ENCODE measurements at regions not wholly inside any gene's neighbourhood (a gene's known extent, or its start where the extent isn't known, plus 50 kb on each side); places are given as distances from the start of the nearest gene placed in this dataset.

DNA sequence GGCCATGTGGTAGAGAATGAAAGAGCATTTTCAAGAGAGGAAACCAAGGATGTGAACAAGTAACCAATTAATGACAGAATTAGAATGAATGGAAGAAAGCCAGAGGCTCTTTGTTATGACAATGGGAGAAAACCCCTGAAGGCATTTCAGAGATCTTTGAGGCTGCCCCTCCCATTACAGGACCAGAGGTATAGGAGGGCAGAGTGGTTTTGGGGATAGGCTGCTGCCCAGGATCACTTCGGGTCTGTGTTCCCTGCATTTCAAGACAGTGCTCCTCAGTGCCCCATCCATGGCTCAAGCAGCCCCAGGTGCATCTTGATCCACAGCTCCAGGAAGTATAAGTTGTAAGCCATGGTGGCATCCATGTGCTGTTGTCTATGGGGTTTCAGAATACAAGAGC, 124.0 kb upstream of the HPF1 start:
- no peaks in the 10 kb centered on the region for H3K79me1 ChIP-seq (ENCODE audit: low read depth in 1 of 2, low read length in 2 of 2)
- in situ Hi-C loops (cut with MboI; ENCODE audit: low sequenced_read_pairs) (no loop called here), intact Hi-C loops (cut with micrococcal nuclease) (no loop called here), dilution Hi-C loops (cut with HindIII; ENCODE audit: low sequenced_read_pairs, unreplicated experiment) (no loop called here)
- no peak overlapping the region for H3K4ac ChIP-seq (ENCODE audit: low read depth, low read length)
- H4K8ac ChIP-seq (ENCODE audit: low read depth in 2 of 2, low read length in 2 of 2): no peak overlapping the region
- H3K4me3 ChIP-seq (ENCODE audit: insufficient read depth, low read depth, low read length): no peak overlapping the region
- no peak overlapping the region for H3K9ac ChIP-seq (ENCODE audit: low read depth, low read length)
- TF ChIP-seq RFX5 (IDR thresholded peaks at IDR 0.05; ENCODE audit: low read depth, low read length) (no peak), MXI1 (IDR thresholded peaks at IDR 0.05; ENCODE audit: borderline replicate concordance, low read depth, low read length) (no peak), NFE2L2 (IDR thresholded peaks at IDR 0.05; ENCODE audit: low read depth, low read length) (no peak), MAFK (IDR thresholded peaks at IDR 0.05; ENCODE audit: low read depth, low read length) (no peak), RCOR1 (IDR thresholded peaks at IDR 0.05; ENCODE audit: insufficient replicate concordance, low read length) (no peak), CHD1 (IDR thresholded peaks at IDR 0.05; ENCODE audit: low read depth, low read length) (no peak), MAZ (IDR thresholded peaks at IDR 0.05; ENCODE audit: borderline replicate concordance, low read depth, low read length) (no peak), RAD21 (IDR thresholded peaks at IDR 0.05; ENCODE audit: low read length) (no peak), CEBPB (IDR thresholded peaks at IDR 0.05; ENCODE audit: low read depth, low read length) (no peak), POLR2A (IDR thresholded peaks at IDR 0.05; ENCODE audit: low read depth, low read length) (no peak), BHLHE40 (IDR thresholded peaks at IDR 0.05; ENCODE audit: low read depth, low read length) (no peak), SMC3 (IDR thresholded peaks at IDR 0.05; ENCODE audit: low read depth, low read length) (no peak), ELK1 (IDR thresholded peaks at IDR 0.05; ENCODE audit: borderline replicate concordance, low read depth, low read length) (no peak), FOS (IDR thresholded peaks at IDR 0.05; ENCODE audit: low read depth, low read length) (no peak)
- TF ChIP-seq, protein P1, sequence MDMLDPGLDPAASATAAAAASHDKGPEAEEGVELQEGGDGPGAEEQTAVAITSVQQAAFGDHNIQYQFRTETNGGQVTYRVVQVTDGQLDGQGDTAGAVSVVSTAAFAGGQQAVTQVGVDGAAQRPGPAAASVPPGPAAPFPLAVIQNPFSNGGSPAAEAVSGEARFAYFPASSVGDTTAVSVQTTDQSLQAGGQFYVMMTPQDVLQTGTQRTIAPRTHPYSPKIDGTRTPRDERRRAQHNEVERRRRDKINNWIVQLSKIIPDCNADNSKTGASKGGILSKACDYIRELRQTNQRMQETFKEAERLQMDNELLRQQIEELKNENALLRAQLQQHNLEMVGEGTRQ (IDR thresholded peaks at IDR 0.05; ENCODE audit: low read depth, low read length): no peak
- TF ChIP-seq, protein P2, sequence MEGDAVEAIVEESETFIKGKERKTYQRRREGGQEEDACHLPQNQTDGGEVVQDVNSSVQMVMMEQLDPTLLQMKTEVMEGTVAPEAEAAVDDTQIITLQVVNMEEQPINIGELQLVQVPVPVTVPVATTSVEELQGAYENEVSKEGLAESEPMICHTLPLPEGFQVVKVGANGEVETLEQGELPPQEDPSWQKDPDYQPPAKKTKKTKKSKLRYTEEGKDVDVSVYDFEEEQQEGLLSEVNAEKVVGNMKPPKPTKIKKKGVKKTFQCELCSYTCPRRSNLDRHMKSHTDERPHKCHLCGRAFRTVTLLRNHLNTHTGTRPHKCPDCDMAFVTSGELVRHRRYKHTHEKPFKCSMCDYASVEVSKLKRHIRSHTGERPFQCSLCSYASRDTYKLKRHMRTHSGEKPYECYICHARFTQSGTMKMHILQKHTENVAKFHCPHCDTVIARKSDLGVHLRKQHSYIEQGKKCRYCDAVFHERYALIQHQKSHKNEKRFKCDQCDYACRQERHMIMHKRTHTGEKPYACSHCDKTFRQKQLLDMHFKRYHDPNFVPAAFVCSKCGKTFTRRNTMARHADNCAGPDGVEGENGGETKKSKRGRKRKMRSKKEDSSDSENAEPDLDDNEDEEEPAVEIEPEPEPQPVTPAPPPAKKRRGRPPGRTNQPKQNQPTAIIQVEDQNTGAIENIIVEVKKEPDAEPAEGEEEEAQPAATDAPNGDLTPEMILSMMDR (conservative IDR thresholded peaks at IDR 0.05; ENCODE audit: low read depth, low read length): no peak
- DNase-seq: no peak
- H3K18ac ChIP-seq (ENCODE audit: low read depth, low read length): no peak overlapping the region
- no peak for ATAC-seq (ENCODE audit: low read depth)
- H3K36me3 ChIP-seq (ENCODE audit: control insufficient read depth, insufficient read depth, low read length): no peaks in the 10 kb centered on the region
- H2AK5ac ChIP-seq (ENCODE audit: low read depth, low read length): no peak overlapping the region
- no CpG with 5 or more reads among the region's 1 CpG for WGBS, 2 experiments (ENCODE audit: extremely low coverage in 2 of 2, insufficient read length in 1 of 2)
- H3K9me1 ChIP-seq (ENCODE audit: insufficient read depth, low read length): no peaks in the 10 kb centered on the region
- CTCF ChIA-PET: no interaction called here
- no peak overlapping the region for H2AFZ ChIP-seq (replicated peaks; ENCODE audit: low read length, poor library complexity)
- no peak overlapping the region for H4K5ac ChIP-seq (ENCODE audit: low read depth, low read length)
- BruUV-seq (replicated peaks): no TSS peak
- H2BK15ac ChIP-seq (ENCODE audit: low read depth, low read length): no peak overlapping the region
- H3K27ac ChIP-seq (ENCODE audit: insufficient read depth, low read length): no peak overlapping the region
- H3K56ac ChIP-seq (ENCODE audit: extremely low read depth, insufficient read depth, low read length): no peak overlapping the region
- H3K4me1 ChIP-seq (ENCODE audit: control insufficient read depth, insufficient read depth, low read length): no peaks in the 10 kb centered on the region
- H3K9me3 ChIP-seq (ENCODE audit: control insufficient read depth, insufficient read depth, low read length): no peaks in the 10 kb centered on the region
- H2BK20ac ChIP-seq (ENCODE audit: low read depth, low read length): no peak overlapping the region
- H3K27me3 ChIP-seq (ENCODE audit: control insufficient read depth, insufficient read depth, low read length): no peaks in the 10 kb centered on the region
- no peaks in the 10 kb centered on the region for H4K20me1 ChIP-seq (ENCODE audit: insufficient read depth, low read length)
- H2BK5ac ChIP-seq (ENCODE audit: low read depth, low read length, poor library complexity, severe bottlenecking): no peak overlapping the region
- no peak overlapping the region for H2AK9ac ChIP-seq (replicated peaks; ENCODE audit: low read depth, low read length, poor library complexity)
- H4K91ac ChIP-seq (ENCODE audit: insufficient read depth, low read depth, low read length): no peak overlapping the region
- H3K23ac ChIP-seq (ENCODE audit: low read depth, low read length): no peak overlapping the region
- H3K14ac ChIP-seq (replicated peaks; ENCODE audit: low read depth, low read length): no peak overlapping the region
- H2BK120ac ChIP-seq (ENCODE audit: low read depth, low read length): no peak overlapping the region
- H3K4me2 ChIP-seq (ENCODE audit: low read depth, low read length): no peak overlapping the region
- POLR2A ChIA-PET (ENCODE audit: unreplicated experiment): no interaction called here

Measured in IMR-90 (cell line).